ENCODE measurements at regions not wholly inside any gene's neighbourhood (a gene's known extent, or its start where the extent isn't known, plus 50 kb on each side); places are given as distances from the start of the nearest gene placed in this dataset.
"Not testable (repeated sequence)": the region's sequence is repeated elsewhere in the genome, so short reads cannot be mapped to it uniquely, and the experiment has no call there.

- no peak overlapping the region for H3K4me2 ChIP-seq (ENCODE audit: low read length)
- H3K9ac ChIP-seq (ENCODE audit: low read depth, low read length) = no peak overlapping the region
- H3K4me1 ChIP-seq (ENCODE audit: control insufficient read depth, insufficient read depth, low read length) = no peaks in the 10 kb centered on the region
- H3K36me3 ChIP-seq (ENCODE audit: insufficient read depth, low read length) = no peaks in the 10 kb centered on the region
- H3K4me3 ChIP-seq (ENCODE audit: low read length) = no peak overlapping the region
- no peaks in the 10 kb centered on the region for H3K9me3 ChIP-seq (replicated peaks; ENCODE audit: low read length)
- no peaks in the 10 kb centered on the region for H3K27me3 ChIP-seq (ENCODE audit: control insufficient read depth, insufficient read depth, low read length)
These were observed 343.5 kb upstream of the SPRY2 start for GRCh38 chr13:80684217-80684991.

- no peak overlapping the region for H3K9ac ChIP-seq (ENCODE audit: low read depth, low read length)
- H3K9me3 ChIP-seq (replicated peaks; ENCODE audit: low read length) = no peaks in the 10 kb centered on the region
- H3K4me1 ChIP-seq (ENCODE audit: control insufficient read depth, insufficient read depth, low read length) = no peaks in the 10 kb centered on the region
- H3K36me3 ChIP-seq (ENCODE audit: insufficient read depth, low read length) = no peaks in the 10 kb centered on the region
- H3K4me2 ChIP-seq (ENCODE audit: low read length) = no peak overlapping the region
- H3K4me3 ChIP-seq (ENCODE audit: low read length) = no peak overlapping the region
- no peaks in the 10 kb centered on the region for H3K27me3 ChIP-seq (ENCODE audit: control insufficient read depth, insufficient read depth, low read length)
These were observed 339.9 kb upstream of the SPRY2 start for GRCh38 chr13:80680786-80681366.

GRCh38 chr13:80679423-80679822, 338.5 kb upstream of the SPRY2 start:
- no peak overlapping the region for H3K4me2 ChIP-seq (ENCODE audit: low read length)
- H3K9ac ChIP-seq (ENCODE audit: low read depth, low read length) = no peak overlapping the region
- H3K4me3 ChIP-seq (ENCODE audit: low read length) = no peak overlapping the region
- no peaks in the 10 kb centered on the region for H3K4me1 ChIP-seq (ENCODE audit: control insufficient read depth, insufficient read depth, low read length)
- H3K9me3 ChIP-seq (replicated peaks; ENCODE audit: low read length) = no peaks in the 10 kb centered on the region
- H3K27me3 ChIP-seq (ENCODE audit: control insufficient read depth, insufficient read depth, low read length) = no peaks in the 10 kb centered on the region
- H3K36me3 ChIP-seq (ENCODE audit: insufficient read depth, low read length) = no peaks in the 10 kb centered on the region

- no peaks in the 10 kb centered on the region for H3K9me3 ChIP-seq (replicated peaks; ENCODE audit: low read length)
- H3K9ac ChIP-seq (ENCODE audit: low read depth, low read length) = no peak overlapping the region
These were observed 336.3 kb upstream of the SPRY2 start for GRCh38 chr13:80677227-80677626.

GRCh38 chr13:80675442-80675841, 334.5 kb upstream of the SPRY2 start:
- not testable (repeated sequence) for H3K4me2 ChIP-seq (ENCODE audit: low read length)

More at GRCh38 chr13:80677227-80677626, 336.3 kb upstream of the SPRY2 start:
- Histone ChIP-seq H3K4me1 (ENCODE audit: control insufficient read depth, insufficient read depth, low read length) (no peaks in the 10 kb centered on the region), H3K36me3 (ENCODE audit: insufficient read depth, low read length) (no peaks in the 10 kb centered on the region), H3K4me2 (ENCODE audit: low read length) (no peak overlapping the region), H3K4me3 (ENCODE audit: low read length) (no peak overlapping the region), H3K27me3 (ENCODE audit: control insufficient read depth, insufficient read depth, low read length) (no peaks in the 10 kb centered on the region)

GRCh38 chr13:80671773-80672172, 330.8 kb upstream of the SPRY2 start:
- Histone ChIP-seq H3K4me1 (ENCODE audit: control insufficient read depth, insufficient read depth, low read length) (no peaks in the 10 kb centered on the region), H3K4me3 (ENCODE audit: low read length) (no peak overlapping the region), H3K9ac (ENCODE audit: low read depth, low read length) (no peak overlapping the region), H3K9me3 (replicated peaks; ENCODE audit: low read length) (no peaks in the 10 kb centered on the region), H3K36me3 (ENCODE audit: insufficient read depth, low read length) (no peaks in the 10 kb centered on the region), H3K4me2 (ENCODE audit: low read length) (no peak overlapping the region), H3K27me3 (ENCODE audit: control insufficient read depth, insufficient read depth, low read length) (no peaks in the 10 kb centered on the region)

More at GRCh38 chr13:80675442-80675841, 334.5 kb upstream of the SPRY2 start:
- H3K27me3 ChIP-seq (ENCODE audit: control insufficient read depth, insufficient read depth, low read length); H3K9me3 ChIP-seq (replicated peaks; ENCODE audit: low read length); H3K9ac ChIP-seq (ENCODE audit: low read depth, low read length); H3K4me3 ChIP-seq (ENCODE audit: low read length); H3K36me3 ChIP-seq (ENCODE audit: insufficient read depth, low read length); H3K4me1 ChIP-seq (ENCODE audit: control insufficient read depth, insufficient read depth, low read length): not testable (repeated sequence)

GRCh38 chr13:80669112-80669511, 328.2 kb upstream of the SPRY2 start:
- Histone ChIP-seq H3K4me2 (ENCODE audit: low read length) (no peak overlapping the region), H3K27me3 (ENCODE audit: control insufficient read depth, insufficient read depth, low read length) (no peaks in the 10 kb centered on the region), H3K4me1 (ENCODE audit: control insufficient read depth, insufficient read depth, low read length) (no peaks in the 10 kb centered on the region), H3K9me3 (replicated peaks; ENCODE audit: low read length) (no peaks in the 10 kb centered on the region), H3K4me3 (ENCODE audit: low read length) (no peak overlapping the region), H3K36me3 (ENCODE audit: insufficient read depth, low read length) (no peaks in the 10 kb centered on the region), H3K9ac (ENCODE audit: low read depth, low read length) (no peak overlapping the region)

GRCh38 chr13:80668452-80668851, 327.5 kb upstream of the SPRY2 start:
- Histone ChIP-seq H3K4me2 (ENCODE audit: low read length) (no peak overlapping the region), H3K27me3 (ENCODE audit: control insufficient read depth, insufficient read depth, low read length) (no peaks in the 10 kb centered on the region), H3K9ac (ENCODE audit: low read depth, low read length) (no peak overlapping the region), H3K4me3 (ENCODE audit: low read length) (no peak overlapping the region), H3K4me1 (ENCODE audit: control insufficient read depth, insufficient read depth, low read length) (no peaks in the 10 kb centered on the region), H3K36me3 (ENCODE audit: insufficient read depth, low read length) (no peaks in the 10 kb centered on the region), H3K9me3 (replicated peaks; ENCODE audit: low read length) (no peaks in the 10 kb centered on the region)

- H3K4me2 ChIP-seq (ENCODE audit: low read length) = no peak overlapping the region
- no peaks in the 10 kb centered on the region for H3K36me3 ChIP-seq (ENCODE audit: insufficient read depth, low read length)
- no peaks in the 10 kb centered on the region for H3K9me3 ChIP-seq (replicated peaks; ENCODE audit: low read length)
- H3K27me3 ChIP-seq (ENCODE audit: control insufficient read depth, insufficient read depth, low read length) = no peaks in the 10 kb centered on the region
- no peak overlapping the region for H3K9ac ChIP-seq (ENCODE audit: low read depth, low read length)
- no peak overlapping the region for H3K4me3 ChIP-seq (ENCODE audit: low read length)
- no peaks in the 10 kb centered on the region for H3K4me1 ChIP-seq (ENCODE audit: control insufficient read depth, insufficient read depth, low read length)
These were observed 326.0 kb upstream of the SPRY2 start for GRCh38 chr13:80666782-80667552.

- Histone ChIP-seq H3K4me1 (ENCODE audit: control insufficient read depth, insufficient read depth, low read length) (no peaks in the 10 kb centered on the region), H3K4me2 (ENCODE audit: low read length) (no peak overlapping the region), H3K27me3 (ENCODE audit: control insufficient read depth, insufficient read depth, low read length) (no peaks in the 10 kb centered on the region), H3K9me3 (replicated peaks; ENCODE audit: low read length) (no peaks in the 10 kb centered on the region), H3K9ac (ENCODE audit: low read depth, low read length) (no peak overlapping the region), H3K36me3 (ENCODE audit: insufficient read depth, low read length) (no peaks in the 10 kb centered on the region), H3K4me3 (ENCODE audit: low read length) (no peak overlapping the region)
These were observed 324.9 kb upstream of the SPRY2 start for GRCh38 chr13:80665792-80666333.

GRCh38 chr13:80664950-80665349, 324.0 kb upstream of the SPRY2 start:
- Histone ChIP-seq H3K4me2 (ENCODE audit: low read length) (no peak overlapping the region), H3K9ac (ENCODE audit: low read depth, low read length) (no peak overlapping the region), H3K27me3 (ENCODE audit: control insufficient read depth, insufficient read depth, low read length) (no peaks in the 10 kb centered on the region), H3K4me3 (ENCODE audit: low read length) (no peak overlapping the region), H3K36me3 (ENCODE audit: insufficient read depth, low read length) (no peaks in the 10 kb centered on the region), H3K4me1 (ENCODE audit: control insufficient read depth, insufficient read depth, low read length) (no peaks in the 10 kb centered on the region), H3K9me3 (replicated peaks; ENCODE audit: low read length) (no peaks in the 10 kb centered on the region)

All from skeletal muscle satellite cell (primary cell).